ENCODE measurements at regions not wholly inside any gene's neighbourhood (a gene's known extent, or its start where the extent isn't known, plus 50 kb on each side); places are given as distances from the start of the nearest gene placed in this dataset.
A peak's percentile ranks its signal among the peaks of the same experiment; 100 is the strongest.

DNA sequence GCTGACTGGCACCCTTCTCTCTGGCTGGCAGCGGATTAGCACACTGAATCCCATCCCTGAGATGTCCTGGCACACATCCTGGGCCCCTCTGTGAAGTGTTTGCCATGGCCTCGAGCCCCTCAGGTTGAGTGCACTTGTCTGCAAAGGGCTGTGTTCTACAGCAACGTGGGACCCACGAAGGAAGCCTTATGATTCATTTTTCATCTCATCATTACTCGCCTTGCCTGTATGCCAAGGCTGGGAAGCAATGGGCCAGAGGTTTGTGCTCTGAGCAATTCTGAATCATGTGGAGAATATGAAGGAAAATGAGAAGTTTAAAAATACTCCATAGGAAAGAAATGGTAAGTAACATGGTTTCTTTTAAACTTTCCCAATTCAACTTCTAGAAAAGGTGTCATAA lies 124.8 kb upstream of the LMO4 start:
- peaks cover 0 to 2% (median 0%) of the 10 kb centered on the region in 3 donors for H3K9me3 Mint-ChIP-seq
- H3K27ac Mint-ChIP-seq, result no peak overlapping the region
- H3K36me3 Mint-ChIP-seq, result no peaks in the 10 kb centered on the region
- peaks cover 10 to 15% (median 11%) of the 10 kb centered on the region in 3 donors for H3K4me1 Mint-ChIP-seq
- H3K4me3 Mint-ChIP-seq, result peak overlapping the region in 1 of 4 donors; percentile 4
- H3K27me3 Mint-ChIP-seq, result peaks cover 49% of the 10 kb centered on the region

DNA sequence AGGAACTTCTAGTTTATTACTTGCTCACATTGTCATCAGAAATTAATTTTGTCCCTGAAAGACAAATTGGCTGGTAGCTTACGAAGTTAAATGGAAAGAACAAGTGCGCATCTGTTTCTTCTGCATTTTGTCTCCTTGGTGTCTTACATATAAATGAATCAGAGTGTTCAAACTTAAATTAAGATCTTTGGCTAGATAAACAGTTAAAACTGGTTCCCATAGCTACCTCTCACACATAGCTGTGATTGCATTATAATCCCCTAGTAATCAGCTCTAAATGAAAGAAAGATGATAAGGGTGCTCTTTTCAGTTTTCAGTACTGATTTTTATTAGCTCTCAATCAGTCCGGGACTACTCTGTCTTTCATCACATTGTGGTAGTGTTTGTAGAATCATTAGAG lies 124.2 kb upstream of the LMO4 start:
- no peak overlapping the region for H3K27ac Mint-ChIP-seq
- peaks cover 0 to 2% (median 0%) of the 10 kb centered on the region in 3 donors for H3K9me3 Mint-ChIP-seq
- no peaks in the 10 kb centered on the region for H3K36me3 Mint-ChIP-seq
- H3K4me1 Mint-ChIP-seq, result peaks cover 10 to 15% (median 11%) of the 10 kb centered on the region in 3 donors
- no peak overlapping the region for H3K4me3 Mint-ChIP-seq
- peaks cover 47% of the 10 kb centered on the region for H3K27me3 Mint-ChIP-seq

DNA sequence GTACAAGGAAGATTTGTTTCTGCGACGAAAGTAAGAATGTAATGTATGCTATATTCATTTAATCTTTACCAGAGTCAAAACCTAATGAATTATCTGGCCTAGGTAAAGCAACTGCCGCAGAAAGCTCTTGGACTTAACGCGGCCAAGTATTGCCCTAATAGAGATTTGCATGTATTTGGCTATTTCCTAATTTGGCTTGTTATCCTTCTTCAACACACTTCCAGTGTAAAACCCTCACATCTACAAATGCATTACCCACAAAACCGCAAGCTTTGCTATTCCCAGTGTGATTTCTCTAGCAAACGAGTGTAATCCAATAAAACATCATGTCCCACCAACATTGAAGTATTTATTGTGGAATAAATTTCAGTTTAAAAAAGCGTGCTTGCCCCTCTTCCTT lies 123.8 kb upstream of the LMO4 start:
- Mint-ChIP-seq H3K27ac (no peak overlapping the region), H3K36me3 (no peaks in the 10 kb centered on the region), H3K4me3 (no peak overlapping the region), H3K27me3 (peaks cover 43% of the 10 kb centered on the region), H3K9me3 (peaks cover 0 to 2% (median 0%) of the 10 kb centered on the region in 3 donors), H3K4me1 (peaks cover 10 to 15% (median 11%) of the 10 kb centered on the region in 3 donors)

DNA sequence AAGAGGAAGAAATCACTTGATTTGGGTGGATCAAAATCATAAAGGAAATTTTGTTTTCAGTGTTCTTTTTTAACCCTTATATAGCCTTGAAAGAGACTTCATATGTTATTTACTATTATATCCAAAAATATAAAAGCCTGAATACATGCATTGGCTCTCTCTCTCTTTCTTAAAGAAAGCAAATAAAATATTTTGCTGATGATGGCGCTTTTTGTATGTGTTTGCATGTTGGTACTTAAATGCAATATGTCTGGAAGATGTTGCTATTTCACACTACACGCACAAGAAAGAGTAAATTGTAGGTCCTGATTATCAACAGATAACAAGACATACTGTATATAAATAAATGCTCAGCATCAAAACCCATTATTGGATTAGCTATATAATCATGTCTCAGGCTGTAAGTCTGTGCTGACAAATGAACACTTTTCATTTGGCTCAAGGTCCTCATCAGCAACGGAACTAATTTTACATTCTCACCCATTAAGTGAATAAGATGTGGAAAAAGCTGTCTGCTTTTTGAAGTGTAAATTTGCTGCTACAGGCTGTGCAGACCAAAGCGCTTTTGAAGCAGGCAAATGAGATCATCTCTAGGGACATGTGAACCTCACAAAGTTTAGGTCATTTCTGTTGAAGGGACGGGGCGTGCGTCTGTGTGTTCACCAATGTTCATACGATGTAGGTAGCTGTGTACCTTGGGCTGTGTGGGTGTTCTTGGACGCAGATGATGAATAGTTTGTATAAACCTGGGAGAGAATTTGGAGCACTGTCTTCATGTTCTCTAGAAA lies 122.4 kb upstream of the LMO4 start:
- H3K36me3 Mint-ChIP-seq, result no peaks in the 10 kb centered on the region
- H3K4me3 Mint-ChIP-seq, result no peak overlapping the region
- peaks cover 9 to 15% (median 10%) of the 10 kb centered on the region in 3 donors for H3K4me1 Mint-ChIP-seq
- no peak overlapping the region for H3K27ac Mint-ChIP-seq
- peaks cover 0 to 2% (median 0%) of the 10 kb centered on the region in 3 donors for H3K9me3 Mint-ChIP-seq
- peaks cover 31% of the 10 kb centered on the region for H3K27me3 Mint-ChIP-seq

DNA sequence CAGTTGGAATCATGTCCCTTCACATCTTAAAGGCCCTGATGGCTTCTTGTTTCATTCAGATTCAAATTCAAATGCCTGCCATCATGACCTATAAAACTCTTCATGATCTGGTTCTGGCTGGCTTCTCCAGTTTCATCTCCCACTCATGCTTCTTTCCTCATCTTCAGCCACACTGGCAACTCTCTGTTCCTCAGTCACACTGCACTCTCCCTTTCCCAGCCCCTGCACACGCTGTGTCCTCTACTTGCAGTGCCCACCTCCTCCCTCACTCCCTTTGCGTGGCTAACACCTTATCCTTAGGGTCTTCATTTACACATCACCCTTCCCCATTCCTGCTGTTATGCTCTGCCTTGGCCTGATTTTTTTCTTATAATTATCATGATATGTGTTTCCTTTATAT lies 120.6 kb upstream of the LMO4 start:
- no peak overlapping the region for H3K27ac Mint-ChIP-seq
- peaks cover 21% of the 10 kb centered on the region for H3K27me3 Mint-ChIP-seq
- H3K4me3 Mint-ChIP-seq, result no peak overlapping the region
- no peaks in the 10 kb centered on the region for H3K36me3 Mint-ChIP-seq
- H3K4me1 Mint-ChIP-seq, result peaks cover under 1 to 5% (median 2%) of the 10 kb centered on the region in 3 donors
- peaks cover 0 to 2% (median 0%) of the 10 kb centered on the region in 3 donors for H3K9me3 Mint-ChIP-seq

DNA sequence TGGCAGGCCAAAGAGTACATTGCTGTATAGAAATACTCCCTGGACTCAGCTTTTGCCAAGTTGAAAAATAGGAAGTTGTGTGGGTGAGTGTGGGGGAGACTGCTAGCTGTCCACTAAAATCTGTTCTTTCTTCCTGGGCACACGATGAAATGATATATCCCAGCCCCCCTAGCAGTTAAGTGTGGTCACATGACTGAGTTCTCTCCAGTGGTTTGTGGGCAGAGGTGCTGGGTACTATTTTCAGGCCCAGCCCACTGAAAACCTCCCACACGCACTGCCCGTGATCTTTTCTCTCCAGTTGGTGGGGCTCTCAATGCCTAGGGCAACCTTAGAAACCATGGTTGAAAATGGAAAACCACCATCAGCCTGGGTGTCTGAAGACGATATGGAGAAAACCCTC lies 119.7 kb upstream of the LMO4 start:
- Mint-ChIP-seq H3K36me3 (no peaks in the 10 kb centered on the region), H3K4me3 (no peak overlapping the region), H3K27ac (no peak overlapping the region), H3K27me3 (peaks cover 15% of the 10 kb centered on the region), H3K4me1 (no peaks in the 10 kb centered on the region), H3K9me3 (peaks cover 0 to 2% (median 0%) of the 10 kb centered on the region in 3 donors)

DNA sequence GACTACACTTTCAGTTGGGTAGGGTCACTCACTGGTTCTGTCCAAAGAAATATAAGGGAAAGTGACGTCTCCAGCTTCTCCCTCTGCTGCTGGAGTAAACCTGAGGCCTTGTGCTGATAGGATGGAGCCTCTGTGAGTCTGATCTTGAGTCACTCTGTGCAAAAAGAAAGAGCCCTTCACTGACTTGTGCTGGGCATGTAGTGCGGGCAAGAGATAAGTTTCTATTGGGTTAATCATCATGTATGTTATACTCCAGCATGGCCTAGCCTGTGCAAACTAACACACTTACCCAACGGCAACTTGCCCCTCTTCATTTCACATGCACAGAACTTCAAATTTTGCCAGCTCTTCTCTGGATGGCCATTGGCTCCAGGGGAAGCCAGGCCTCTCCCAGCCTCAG lies 118.5 kb upstream of the LMO4 start:
- H3K9me3 Mint-ChIP-seq, result peaks cover 1 to 2% (median 2%) of the 10 kb centered on the region in 3 donors
- peaks cover 10% of the 10 kb centered on the region for H3K27me3 Mint-ChIP-seq
- no peaks in the 10 kb centered on the region for H3K36me3 Mint-ChIP-seq
- no peak overlapping the region for H3K4me3 Mint-ChIP-seq
- H3K27ac Mint-ChIP-seq, result no peak overlapping the region
- H3K4me1 Mint-ChIP-seq, result no peaks in the 10 kb centered on the region

DNA sequence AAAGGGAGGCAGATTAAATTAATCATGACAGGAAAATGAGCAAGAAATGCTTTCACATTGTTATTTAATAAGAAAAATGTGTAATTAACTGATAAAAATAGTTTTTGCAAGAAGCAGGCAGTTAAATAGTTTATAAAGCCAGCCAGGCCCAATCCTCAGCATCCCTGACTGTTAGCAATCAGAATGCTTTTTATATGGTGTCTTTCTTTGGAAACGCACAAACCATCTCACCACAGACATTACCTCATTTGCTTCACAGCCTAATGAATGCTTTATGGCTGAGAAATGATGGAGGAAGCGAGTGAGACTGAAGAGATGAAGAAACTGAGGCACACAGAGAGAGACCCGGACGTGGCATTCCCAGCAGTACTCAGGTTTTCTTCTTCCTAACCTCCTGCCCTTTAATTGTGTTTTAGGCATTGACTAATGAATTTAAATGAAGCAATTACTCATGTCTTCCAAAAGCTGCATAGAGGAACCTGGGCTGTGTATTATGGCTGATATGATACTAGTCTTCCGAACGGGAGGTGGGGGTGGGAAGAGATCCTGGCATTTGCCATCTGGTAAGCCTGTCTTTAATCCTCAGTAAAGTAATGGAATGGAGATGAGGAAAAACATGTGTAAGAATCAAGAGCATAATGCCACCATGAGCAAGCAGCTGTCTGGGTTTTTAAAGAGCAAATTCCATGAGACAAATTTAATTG lies 116.1 kb upstream of the LMO4 start:
- Mint-ChIP-seq H3K36me3 (no peaks in the 10 kb centered on the region), H3K27ac (no peak overlapping the region), H3K27me3 (peaks cover 10% of the 10 kb centered on the region), H3K4me3 (no peak overlapping the region), H3K9me3 (peaks cover 3 to 7% (median 3%) of the 10 kb centered on the region in 3 donors), H3K4me1 (no peaks in the 10 kb centered on the region)

DNA sequence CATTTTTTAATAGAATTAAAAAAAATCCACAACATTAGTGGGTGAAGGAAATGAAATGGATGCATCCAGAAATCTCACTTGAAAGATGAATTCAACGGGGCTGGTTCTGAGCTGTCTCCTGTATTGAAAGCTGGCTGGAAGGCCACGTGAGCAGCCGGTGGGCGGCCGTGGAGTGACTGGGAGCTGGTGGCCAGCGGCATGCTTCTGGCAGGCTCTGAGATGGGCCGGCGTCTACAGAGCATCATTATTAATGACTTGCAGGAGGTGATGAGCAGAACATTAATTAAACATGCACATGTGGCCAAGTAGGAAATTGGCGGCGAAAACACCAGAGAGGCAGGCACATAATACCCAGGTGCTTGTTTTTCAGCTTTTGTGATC lies 115.6 kb upstream of the LMO4 start:
- Mint-ChIP-seq H3K4me1 (no peaks in the 10 kb centered on the region), H3K27me3 (peaks cover 8% of the 10 kb centered on the region), H3K4me3 (no peak overlapping the region), H3K27ac (peak overlapping the region in 1 of 3 donors; percentile 50), H3K9me3 (peaks cover 3 to 7% (median 3%) of the 10 kb centered on the region in 3 donors), H3K36me3 (no peaks in the 10 kb centered on the region)

DNA sequence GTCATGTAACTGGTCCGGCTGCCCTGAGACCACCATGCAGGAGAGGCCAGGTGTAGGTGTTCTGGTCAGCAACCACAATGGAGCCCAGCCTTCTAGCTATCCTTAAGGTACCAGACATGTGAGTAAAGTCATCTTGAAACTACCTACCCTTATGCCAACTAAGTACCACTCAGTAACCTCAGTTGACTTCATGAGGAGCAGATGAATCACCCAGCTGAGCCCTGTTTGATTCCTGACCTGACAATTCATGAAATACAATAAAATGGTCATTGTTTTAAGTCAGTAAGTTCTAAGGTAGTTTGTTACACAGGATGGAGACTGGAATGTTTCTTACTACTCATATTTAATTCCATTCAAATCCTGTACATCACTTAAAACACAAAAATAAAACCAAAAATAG lies 113.1 kb upstream of the LMO4 start:
- peaks cover 3% of the 10 kb centered on the region for H3K27me3 Mint-ChIP-seq
- no peak overlapping the region for H3K4me3 Mint-ChIP-seq
- H3K4me1 Mint-ChIP-seq, result no peaks in the 10 kb centered on the region
- H3K9me3 Mint-ChIP-seq, result peaks cover 2 to 7% (median 3%) of the 10 kb centered on the region in 3 donors
- H3K27ac Mint-ChIP-seq, result no peak overlapping the region
- H3K36me3 Mint-ChIP-seq, result no peaks in the 10 kb centered on the region

DNA sequence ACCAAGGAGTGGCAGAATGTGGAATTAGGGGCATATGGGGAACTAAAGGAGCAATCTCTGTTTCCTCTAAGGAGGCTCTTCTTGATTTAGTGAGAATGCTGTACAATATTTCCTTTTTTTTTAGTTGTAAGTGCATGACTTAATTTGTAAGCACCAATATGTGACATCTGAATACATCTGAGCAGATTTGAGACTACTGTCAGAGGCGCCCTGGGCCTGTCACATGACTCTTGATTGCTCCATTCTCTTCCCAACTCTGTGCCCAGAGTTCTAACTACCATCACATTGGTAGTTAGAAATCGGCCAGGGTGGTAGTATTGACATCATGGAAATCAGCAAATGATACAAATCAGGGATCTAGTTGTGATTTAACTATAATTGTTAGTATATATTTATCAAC lies 110.1 kb upstream of the LMO4 start:
- no peaks in the 10 kb centered on the region for H3K4me1 Mint-ChIP-seq
- H3K27ac Mint-ChIP-seq, result peak overlapping the region in 1 of 3 donors; percentile 59
- peaks cover 3% of the 10 kb centered on the region for H3K27me3 Mint-ChIP-seq
- H3K4me3 Mint-ChIP-seq, result no peak overlapping the region
- peaks cover 2% of the 10 kb centered on the region for H3K36me3 Mint-ChIP-seq
- peaks cover 2 to 10% (median 4%) of the 10 kb centered on the region in 3 donors for H3K9me3 Mint-ChIP-seq

DNA sequence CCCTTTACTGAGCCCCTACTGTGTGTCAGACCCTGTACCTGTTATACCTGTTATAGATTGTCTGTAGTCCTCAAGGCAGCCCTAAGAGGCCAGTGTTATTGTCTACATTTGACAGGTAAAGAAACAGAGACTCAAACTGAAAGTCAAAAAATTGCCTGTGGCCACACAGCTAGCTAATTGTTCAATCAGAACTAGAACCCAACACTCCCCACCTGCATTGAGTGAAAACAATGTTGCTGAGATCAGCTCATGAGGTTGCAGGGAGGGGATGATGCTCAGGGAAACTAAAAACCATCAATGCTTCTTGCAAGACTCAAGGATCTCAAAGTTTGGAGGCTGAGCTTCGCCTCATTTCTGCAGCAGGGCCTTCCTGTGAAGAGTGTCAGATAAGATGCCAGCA lies 109.5 kb upstream of the LMO4 start:
- Mint-ChIP-seq H3K4me3 (no peak overlapping the region), H3K27me3 (peaks cover 3% of the 10 kb centered on the region), H3K4me1 (no peaks in the 10 kb centered on the region), H3K27ac (no peak overlapping the region), H3K36me3 (peaks cover 2% of the 10 kb centered on the region), H3K9me3 (peaks cover 2 to 10% (median 4%) of the 10 kb centered on the region in 3 donors)

DNA sequence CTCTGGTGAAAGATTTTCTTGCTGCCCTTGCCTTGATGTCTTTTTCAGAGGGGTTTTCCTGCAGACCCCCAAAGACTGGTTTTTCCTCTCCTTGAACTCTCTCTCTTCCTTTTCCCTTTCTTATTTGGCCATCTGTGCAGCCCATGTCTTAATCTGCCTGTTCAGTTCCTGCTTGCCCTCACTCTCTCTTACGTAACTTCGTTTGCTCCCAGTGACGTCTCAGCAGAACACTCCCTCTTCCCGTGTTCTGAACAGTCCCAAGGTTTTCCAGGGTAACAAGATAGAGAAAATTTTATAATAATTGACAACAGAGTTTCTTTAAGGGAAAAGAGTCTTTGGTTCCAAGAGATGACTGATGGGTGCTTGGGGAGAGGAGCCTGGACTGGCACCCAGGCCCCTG lies 109.1 kb upstream of the LMO4 start:
- Mint-ChIP-seq H3K36me3 (peaks cover 2% of the 10 kb centered on the region), H3K27ac (no peak overlapping the region), H3K4me1 (no peaks in the 10 kb centered on the region), H3K4me3 (no peak overlapping the region), H3K9me3 (peaks cover 2 to 10% (median 4%) of the 10 kb centered on the region in 3 donors), H3K27me3 (peaks cover 3% of the 10 kb centered on the region)

DNA sequence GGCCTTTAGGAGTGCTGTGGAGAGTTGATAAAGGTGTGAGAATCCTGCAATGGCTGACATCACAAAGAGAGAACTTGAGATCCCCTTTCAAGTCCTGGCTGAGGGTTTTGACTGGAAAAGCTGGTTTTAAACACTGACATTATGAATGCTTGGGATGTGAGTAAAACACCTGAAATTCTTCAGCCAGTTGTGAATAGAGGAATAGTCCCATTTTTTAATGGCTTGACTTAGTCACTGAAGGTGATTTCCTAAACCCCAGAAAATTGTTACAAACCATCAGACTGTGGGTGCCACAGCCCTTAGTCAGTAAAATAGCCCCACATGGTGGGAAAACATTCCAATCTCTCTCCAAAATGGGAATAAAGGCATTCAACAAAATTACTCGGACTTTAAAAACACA lies 107.7 kb upstream of the LMO4 start:
- Mint-ChIP-seq H3K4me1 (peaks cover 0 to 2% (median 0%) of the 10 kb centered on the region in 3 donors), H3K9me3 (peaks cover under 1 to 3% (median 1%) of the 10 kb centered on the region in 3 donors), H3K27ac (no peak overlapping the region), H3K36me3 (peaks cover 2% of the 10 kb centered on the region), H3K27me3 (peaks cover 3% of the 10 kb centered on the region), H3K4me3 (no peak overlapping the region)

DNA sequence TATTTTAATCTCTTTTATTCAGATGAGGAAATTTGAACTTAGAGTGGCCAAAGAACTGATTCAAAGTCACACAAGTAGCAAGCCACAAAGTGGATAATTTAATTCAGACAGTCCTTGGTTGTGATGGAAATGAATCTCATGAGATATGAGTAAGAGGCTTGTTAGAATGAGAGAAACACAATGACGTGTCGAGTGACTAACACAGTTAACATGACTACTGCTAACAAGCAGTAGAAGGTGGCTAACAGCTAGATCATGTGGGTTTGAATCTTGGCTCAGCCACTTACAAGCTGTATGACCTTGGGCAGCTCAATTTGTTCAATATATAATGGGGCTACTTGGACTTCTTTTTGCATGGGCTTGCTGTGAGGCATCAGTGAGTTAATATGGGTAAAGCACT lies 104.5 kb upstream of the LMO4 start:
- peaks cover 0 to 3% (median 1%) of the 10 kb centered on the region in 3 donors for H3K9me3 Mint-ChIP-seq
- peaks cover 3% of the 10 kb centered on the region for H3K27me3 Mint-ChIP-seq
- peaks cover 2% of the 10 kb centered on the region for H3K36me3 Mint-ChIP-seq
- H3K27ac Mint-ChIP-seq, result no peak overlapping the region
- no peak overlapping the region for H3K4me3 Mint-ChIP-seq
- peaks cover 0 to 6% (median 2%) of the 10 kb centered on the region in 3 donors for H3K4me1 Mint-ChIP-seq
